ENCODE measurements at regions not wholly inside any gene's neighbourhood (a gene's known extent, or its start where the extent isn't known, plus 50 kb on each side); places are given as distances from the start of the nearest gene placed in this dataset.

- H3K27me3 ChIP-seq: no peaks in the 10 kb centered on the region
- H3K4me1 ChIP-seq: no peaks in the 10 kb centered on the region
- H3K27ac ChIP-seq: no peak overlapping the region
- intact Hi-C loops (cut with DNase I): no loop called here
- TF ChIP-seq EP300 (IDR thresholded peaks at IDR 0.05) (no peak), POLR2A (IDR thresholded peaks at IDR 0.05) (no peak), POLR2AphosphoS5 (IDR thresholded peaks at IDR 0.05) (no peak), CTCF (IDR thresholded peaks at IDR 0.05) (no peak)
- no peak overlapping the region for H3K4me3 ChIP-seq
- H3K36me3 ChIP-seq: no peaks in the 10 kb centered on the region
- no peak for DNase-seq
- peaks cover 0 to 16% (median 2%) of the 10 kb centered on the region in 4 donors for H3K9me3 ChIP-seq
These were observed 2101.9 kb downstream of the TP53TG3F start for GRCh38 chr16:35561346-35561745.

- Histone ChIP-seq H3K4me1 (no peaks in the 10 kb centered on the region), H3K27me3 (no peaks in the 10 kb centered on the region), H3K27ac (no peak overlapping the region), H3K36me3 (no peaks in the 10 kb centered on the region), H3K4me3 (no peak overlapping the region), H3K9me3 (peaks cover 0 to 16% (median 2%) of the 10 kb centered on the region in 4 donors)
- TF ChIP-seq POLR2A (IDR thresholded peaks at IDR 0.05) (no peak), CTCF (IDR thresholded peaks at IDR 0.05) (no peak), POLR2AphosphoS5 (IDR thresholded peaks at IDR 0.05) (no peak), EP300 (IDR thresholded peaks at IDR 0.05) (no peak)
- DNase-seq: no peak
- 15 to 32% methylated on average over 1 of the region's 1 CpG for WGBS, 2 donors
- intact Hi-C loops (cut with DNase I): no loop called here
These were observed 2103.1 kb downstream of the TP53TG3F start for GRCh38 chr16:35562471-35562870.

DNA sequence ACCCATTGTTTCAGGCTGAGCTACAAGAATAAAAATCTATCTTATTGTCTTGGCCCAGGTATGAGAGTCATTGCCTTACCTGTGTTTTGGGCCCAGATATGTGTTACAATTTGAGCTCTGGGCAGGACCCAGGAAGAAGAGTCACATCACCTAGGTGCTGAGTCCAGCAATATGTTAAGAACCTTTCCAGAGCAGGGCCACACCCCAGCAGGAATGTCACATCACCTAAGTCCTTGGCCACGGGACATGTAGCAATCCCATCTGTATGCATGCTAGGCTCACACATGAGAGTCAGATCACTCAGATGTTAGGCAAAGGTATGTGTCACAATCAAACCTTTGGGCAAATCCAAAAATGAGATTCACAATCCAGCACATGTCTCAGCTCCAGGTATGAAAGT, 2103.5 kb downstream of the TP53TG3F start:
- Histone ChIP-seq H3K27ac (no peak overlapping the region), H3K4me1 (no peaks in the 10 kb centered on the region), H3K36me3 (no peaks in the 10 kb centered on the region), H3K27me3 (no peaks in the 10 kb centered on the region), H3K4me3 (no peak overlapping the region), H3K9me3 (peaks cover 0 to 17% (median 2%) of the 10 kb centered on the region in 4 donors)
- WGBS, 2 donors: 42 to 47% methylated on average over 1 of the region's 1 CpG
- intact Hi-C loops (cut with DNase I): no loop called here
- DNase-seq: no peak
- TF ChIP-seq POLR2A (IDR thresholded peaks at IDR 0.05): no peak

GRCh38 chr16:35564148-35564547, 2104.7 kb downstream of the TP53TG3F start:
- WGBS, 2 donors: 92% methylated on average over 3 of the region's 3 CpGs
- Histone ChIP-seq H3K27ac (no peak overlapping the region), H3K9me3 (peaks cover 0 to 21% (median 2%) of the 10 kb centered on the region in 4 donors), H3K36me3 (no peaks in the 10 kb centered on the region), H3K4me3 (no peak overlapping the region), H3K4me1 (no peaks in the 10 kb centered on the region), H3K27me3 (no peaks in the 10 kb centered on the region)
- TF ChIP-seq POLR2A (IDR thresholded peaks at IDR 0.05) (no peak), CTCF (IDR thresholded peaks at IDR 0.05) (no peak), POLR2AphosphoS5 (IDR thresholded peaks at IDR 0.05) (no peak), EP300 (IDR thresholded peaks at IDR 0.05) (no peak)
- DNase-seq: no peak
- intact Hi-C loops (cut with DNase I): no loop called here

GRCh38 chr16:35564889-35565288, 2105.5 kb downstream of the TP53TG3F start:
- DNase-seq: no peak
- H3K4me1 ChIP-seq: no peaks in the 10 kb centered on the region
- H3K9me3 ChIP-seq: peaks cover 0 to 21% (median 2%) of the 10 kb centered on the region in 4 donors
- intact Hi-C loops (cut with DNase I): no loop called here
- H3K4me3 ChIP-seq: no peak overlapping the region
- H3K27me3 ChIP-seq: no peaks in the 10 kb centered on the region
- TF ChIP-seq POLR2A (IDR thresholded peaks at IDR 0.05) (no peak), EP300 (IDR thresholded peaks at IDR 0.05) (no peak), POLR2AphosphoS5 (IDR thresholded peaks at IDR 0.05) (no peak), CTCF (IDR thresholded peaks at IDR 0.05) (no peak)
- H3K27ac ChIP-seq: no peak overlapping the region
- no peaks in the 10 kb centered on the region for H3K36me3 ChIP-seq
- 72 to 73% methylated on average over 1 of the region's 1 CpG for WGBS, 2 donors

Data from sigmoid colon (tissue), 6 donors.